HEK293 (cell line): ENCODE measurements at regions not wholly inside any gene's neighbourhood (a gene's known extent, or its start where the extent isn't known, plus 50 kb on each side); places are given as distances from the start of the nearest gene placed in this dataset.

Experiments used
- CTCF ChIA-PET: fragments of 350-600 bp; formaldehyde crosslinking; extraction: SDS; loops from one replicate; lab custom pipeline; 2021; ENCODE audit warnings: antibody characterized with exemption; lab: Yijun Ruan, JAX
- POLR2A ChIA-PET: fragments of 300-600 bp; formaldehyde crosslinking; extraction: SDS; loops from one replicate; lab custom pipeline; 2020; ENCODE audit warnings: antibody characterized with exemption, inconsistent platforms; lab: Yijun Ruan, JAX
- H3K27ac ChIP-seq: fragments of 200-500 bp; sonication (Bioruptor generic); 2 replicates; pipeline ENCODE4 v1.5.1; 2014; ENCODE audit warnings: low read depth, low read length, control low read depth, inconsistent platforms; ENCODE audit errors: extremely low read depth
- H3K36me3 ChIP-seq, 2 experiments: fragments of 200-500 bp in 1 of 2; sonication (Bioruptor generic) in 1 of 2; 1 replicate in 1 of 2; 2 replicates in 1 of 2; pipeline ENCODE4 v1.5.1; 2014 to 2017; ENCODE audit warnings: inconsistent platforms in 2 of 2, low read length in 2 of 2; ENCODE audit not compliant: control insufficient read depth in 2 of 2, insufficient read depth in 1 of 2
- H3K4me1 ChIP-seq: fragments of 200-500 bp; sonication (Bioruptor generic); 2 replicates; pipeline ENCODE4 v1.5.1; 2014; ENCODE audit warnings: mild to moderate bottlenecking, low read length, inconsistent platforms; ENCODE audit not compliant: control insufficient read depth, insufficient read depth
- H3K4me3 ChIP-seq: 2 replicates; pipeline ENCODE4 v1.5.1; 2011; ENCODE audit warnings: low read depth, mild to moderate bottlenecking, control low read depth, low read length, moderate library complexity
- H3K9me3 ChIP-seq: fragments of 200-500 bp; sonication (Bioruptor generic); 2 replicates; pipeline ENCODE4 v1.5.1; 2014; ENCODE audit warnings: low read depth, low read length, inconsistent platforms; ENCODE audit not compliant: control insufficient read depth, insufficient read depth
- ATF2 ChIP-seq: fragments of 450-650 bp; formaldehyde crosslinking; IDR thresholded peaks from 2 replicates; pipeline ENCODE4 v1.5.1; 2016; ENCODE audit warnings: missing biosample characterization, missing genetic modification characterization, low read depth
- GFI1B ChIP-seq: fragments of 450-650 bp; formaldehyde crosslinking; IDR thresholded peaks from 2 replicates; pipeline ENCODE4 v1.5.1; 2016; ENCODE audit warnings: missing biosample characterization, missing genetic modification characterization
- GLIS1 ChIP-seq: fragments of 450-650 bp; formaldehyde crosslinking; IDR thresholded peaks from 2 replicates; pipeline ENCODE4 v1.5.1; 2016; ENCODE audit warnings: missing biosample characterization, missing genetic modification characterization
- MEIS1 ChIP-seq: sonication (generic); formaldehyde crosslinking; IDR thresholded peaks from 2 replicates; pipeline ENCODE4 v1.8.1; 2022; ENCODE audit warnings: missing genetic modification reagents, mild to moderate bottlenecking, borderline replicate concordance
- OVOL3 ChIP-seq: fragments of 450-650 bp; formaldehyde crosslinking; IDR thresholded peaks from 2 replicates; pipeline ENCODE4 v1.5.1; 2016; ENCODE audit warnings: missing biosample characterization, missing genetic modification characterization
- PRDM10 ChIP-seq: fragments of 450-650 bp; formaldehyde crosslinking; IDR thresholded peaks from 2 replicates; pipeline ENCODE4 v1.5.1; 2016; ENCODE audit warnings: missing biosample characterization, missing genetic modification characterization
- PRDM6 ChIP-seq: fragments of 450-650 bp; formaldehyde crosslinking; IDR thresholded peaks from 2 replicates; pipeline ENCODE4 v1.5.1; 2017; ENCODE audit warnings: missing biosample characterization, missing genetic modification characterization
- SP3 ChIP-seq: fragments of 450-650 bp; formaldehyde crosslinking; IDR thresholded peaks from 2 replicates; pipeline ENCODE4 v1.5.1; 2016; ENCODE audit warnings: missing biosample characterization, missing genetic modification characterization
- TCF7L2 ChIP-seq: IDR thresholded peaks from 2 replicates; pipeline ENCODE4 v1.6.1; 2011; ENCODE audit warnings: low read depth, mild to moderate bottlenecking, inconsistent platforms, low read length, moderate library complexity, borderline replicate concordance
- YY2 ChIP-seq: fragments of 450-650 bp; formaldehyde crosslinking; IDR thresholded peaks from 2 replicates; pipeline ENCODE4 v1.5.1; 2016; ENCODE audit warnings: missing biosample characterization, missing genetic modification characterization
- ZBTB48 ChIP-seq: fragments of 450-650 bp; formaldehyde crosslinking; IDR thresholded peaks from 2 replicates; pipeline ENCODE4 v1.5.1; 2016; ENCODE audit warnings: missing biosample characterization, missing genetic modification characterization
- ZFHX2 ChIP-seq: fragments of 450-650 bp; formaldehyde crosslinking; conservative IDR thresholded peaks from 2 replicates; pipeline ENCODE4 v1.5.1; 2016; ENCODE audit warnings: missing biosample characterization, missing genetic modification characterization
- ZNF121 ChIP-seq: fragments of 450-650 bp; formaldehyde crosslinking; IDR thresholded peaks from 2 replicates; pipeline ENCODE4 v1.5.1; 2016; ENCODE audit warnings: missing biosample characterization, missing genetic modification characterization
- ZNF133 ChIP-seq: fragments of 450-650 bp; formaldehyde crosslinking; IDR thresholded peaks from 2 replicates; pipeline ENCODE4 v1.5.1; 2016; ENCODE audit warnings: missing biosample characterization, missing genetic modification characterization
- ZNF140 ChIP-seq: fragments of 450-650 bp; formaldehyde crosslinking; IDR thresholded peaks from 2 replicates; pipeline ENCODE4 v1.5.1; 2016; ENCODE audit warnings: missing biosample characterization, missing genetic modification characterization
- ZNF174 ChIP-seq: fragments of 450-650 bp; formaldehyde crosslinking; IDR thresholded peaks from 2 replicates; pipeline ENCODE4 v1.5.0; 2017; ENCODE audit warnings: missing biosample characterization, mild to moderate bottlenecking, missing genetic modification characterization
- ZNF214 ChIP-seq: fragments of 450-650 bp; formaldehyde crosslinking; IDR thresholded peaks from 2 replicates; pipeline ENCODE4 v1.5.1; 2017; ENCODE audit warnings: missing biosample characterization, mild to moderate bottlenecking, missing genetic modification characterization, borderline replicate concordance
- ZNF341 ChIP-seq: fragments of 450-650 bp; formaldehyde crosslinking; IDR thresholded peaks from 2 replicates; pipeline ENCODE4; 2016; ENCODE audit warnings: low read depth, missing biosample characterization, missing genetic modification characterization
- ZNF416 ChIP-seq: fragments of 450-650 bp; formaldehyde crosslinking; IDR thresholded peaks from 2 replicates; pipeline ENCODE4 v1.5.1; 2016; ENCODE audit warnings: missing biosample characterization, missing genetic modification characterization
- ZNF48 ChIP-seq: fragments of 450-650 bp; formaldehyde crosslinking; IDR thresholded peaks from 2 replicates; pipeline ENCODE4 v1.5.1; 2016; ENCODE audit warnings: missing biosample characterization, missing genetic modification characterization
- ZNF530 ChIP-seq: fragments of 450-650 bp; formaldehyde crosslinking; IDR thresholded peaks from 2 replicates; pipeline ENCODE4 v1.5.1; 2016; ENCODE audit warnings: low read depth, missing biosample characterization, missing genetic modification characterization
- ZNF555 ChIP-seq: fragments of 450-650 bp; formaldehyde crosslinking; conservative IDR thresholded peaks from 2 replicates; pipeline ENCODE4 v1.5.1; 2017; ENCODE audit warnings: missing biosample characterization, mild to moderate bottlenecking, missing genetic modification characterization, inconsistent platforms
- ZNF560 ChIP-seq: fragments of 450-650 bp; formaldehyde crosslinking; IDR thresholded peaks from 2 replicates; pipeline ENCODE4 v1.5.1; 2017; ENCODE audit warnings: missing biosample characterization, missing genetic modification characterization, borderline replicate concordance
- ZNF768 ChIP-seq: fragments of 450-650 bp; formaldehyde crosslinking; IDR thresholded peaks from 2 replicates; pipeline ENCODE4 v1.5.1; 2018; ENCODE audit warnings: missing biosample characterization, mild to moderate bottlenecking, missing genetic modification characterization
- ZSCAN16 ChIP-seq: fragments of 450-650 bp; formaldehyde crosslinking; IDR thresholded peaks from 2 replicates; pipeline ENCODE4 v1.5.1; 2016; ENCODE audit warnings: missing biosample characterization, missing genetic modification characterization
- ZSCAN18 ChIP-seq: fragments of 450-650 bp; formaldehyde crosslinking; IDR thresholded peaks from 2 replicates; pipeline ENCODE4 v1.5.1; 2016; ENCODE audit warnings: missing biosample characterization, missing genetic modification characterization
- ZSCAN4 ChIP-seq: fragments of 450-650 bp; formaldehyde crosslinking; IDR thresholded peaks from 2 replicates; pipeline ENCODE4 v1.5.1; 2017; ENCODE audit warnings: missing biosample characterization, missing genetic modification characterization

- TF ChIP-seq PRDM10 (no peak), ZNF530 (tag by site-specific recombination) (no peak), GFI1B (tag by site-specific recombination) (no peak), ZNF341 (tag by site-specific recombination) (no peak), ZNF555 (tag by site-specific recombination) (no peak), TCF7L2 (no peak), ZSCAN18 (tag by site-specific recombination) (no peak), MEIS1 (CRISPR knock-in tag) (no peak), ZNF48 (tag by site-specific recombination) (no peak), ZNF768 (tag by site-specific recombination) (0 out of 2 replicates have a peak, but pooled peaks have one; percentile 31)
These were observed 56.3 kb upstream of the JUN start (continued) for GRCh38 chr1:58839846-58840835.

- H3K4me3 ChIP-seq, result no peak overlapping the region
- ChIA-PET CTCF (interaction anchor here (0.6 to 1.2 kb wide), 8 partner anchors 13 to 323 kb away, joined by 3 read pairs; no protein-coding TSS in a partner anchor), POLR2A (no interaction called here)
- no peaks in the 10 kb centered on the region for H3K36me3 ChIP-seq
- no peaks in the 10 kb centered on the region for H3K4me1 ChIP-seq
- no peak overlapping the region for H3K27ac ChIP-seq
- no peaks in the 10 kb centered on the region for H3K9me3 ChIP-seq
- 0 out of 2 replicates have a peak, but pooled peaks have one; percentile 19 for TF ChIP-seq ZFHX2 (tag by site-specific recombination)
- no peak for TF ChIP-seq GFI1B (tag by site-specific recombination)
- no peak for TF ChIP-seq SP3 (tag by site-specific recombination)
- no peak for TF ChIP-seq ZNF214 (tag by site-specific recombination)
- TF ChIP-seq ZNF174 (tag by site-specific recombination), result no peak
- TF ChIP-seq ZNF416 (tag by site-specific recombination), result no peak
- TF ChIP-seq ZNF341 (tag by site-specific recombination), result peak; percentile 51; the same call in 1 of the 2 replicates
- no peak for TF ChIP-seq ZSCAN16 (tag by site-specific recombination)
- no peak for TF ChIP-seq PRDM6
- no peak for TF ChIP-seq ZBTB48 (tag by site-specific recombination)
- TF ChIP-seq OVOL3 (tag by site-specific recombination), result no peak
- no peak for TF ChIP-seq ZNF560 (tag by site-specific recombination)
- no peak for TF ChIP-seq ZNF121 (tag by site-specific recombination)
- TF ChIP-seq GLIS1, result no peak
- TF ChIP-seq ZNF133 (tag by site-specific recombination), result no peak
- no peak for TF ChIP-seq ZNF140 (tag by site-specific recombination)
- TF ChIP-seq YY2, result 0 out of 2 replicates have a peak, but pooled peaks have one; percentile 34
- no peak for TF ChIP-seq ATF2
- no peak for TF ChIP-seq ZSCAN4 (tag by site-specific recombination)
These were observed 57.6 kb upstream of the JUN start for GRCh38 chr1:58841455-58841854.
